Hypothalamus (tissue), 51 donors: ENCODE measurements at regions not wholly inside any gene's neighbourhood (a gene's known extent, or its start where the extent isn't known, plus 50 kb on each side); places are given as distances from the start of the nearest gene placed in this dataset.
"Not testable (repeated sequence)": the region's sequence is repeated elsewhere in the genome, so short reads cannot be mapped to it uniquely, and the experiment has no call there.

Experiments used
- DNase-seq, 51 donors: peaks; one replicate each; lab custom pipeline; 2025; lab: John Stamatoyannopoulos, UW

GRCh38 chr20:53778736-53779135 is 185.1 kb upstream of the ZNF217 start:
- no peak for DNase-seq

DNA sequence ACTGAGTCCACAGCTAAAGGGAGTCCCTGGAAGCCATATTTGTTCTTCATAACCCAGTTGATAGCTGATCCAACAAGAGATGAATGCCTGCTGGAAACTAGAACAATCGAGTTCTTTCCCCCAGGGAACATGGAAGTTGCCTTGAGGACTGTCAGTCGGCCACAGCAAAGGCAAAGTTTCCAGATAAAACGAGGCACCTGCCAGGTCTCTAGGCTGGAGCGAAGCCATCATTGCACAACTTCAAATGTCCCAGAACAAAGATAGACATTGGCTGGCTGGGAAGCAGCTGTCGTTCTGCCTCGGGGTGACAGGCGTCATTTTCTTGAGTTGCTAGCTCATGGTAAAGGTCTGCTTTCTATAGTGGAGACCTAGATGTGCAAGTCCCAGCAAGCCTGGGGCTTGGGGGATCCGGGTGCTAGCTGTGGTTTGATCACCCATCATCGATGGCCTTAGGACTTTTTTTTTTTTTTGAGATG is 184.4 kb upstream of the ZNF217 start:
- DNase-seq: no peak

DNA sequence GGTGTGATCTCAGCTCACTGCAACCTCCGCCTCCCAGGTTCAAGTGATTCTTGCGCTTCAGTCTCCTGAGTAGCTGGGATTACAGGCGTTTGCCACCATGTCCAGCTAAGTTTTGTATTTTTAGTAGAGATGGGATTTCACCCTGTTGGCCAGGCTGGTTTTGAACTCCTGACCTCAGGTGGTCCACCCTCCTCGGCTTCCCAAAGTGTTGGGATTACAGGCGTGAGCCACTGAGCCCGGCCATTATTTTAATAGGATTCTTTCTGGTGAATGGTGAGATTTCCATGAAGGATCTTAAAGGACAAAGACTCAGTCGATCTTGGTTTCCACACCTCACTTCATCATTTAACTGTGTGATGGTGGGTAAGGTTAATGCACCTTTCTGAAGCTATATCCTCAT is 183.8 kb upstream of the ZNF217 start:
- not testable (repeated sequence) for DNase-seq

GRCh38 chr20:53776858-53777257 is 183.2 kb upstream of the ZNF217 start:
- DNase-seq: no peak

DNA sequence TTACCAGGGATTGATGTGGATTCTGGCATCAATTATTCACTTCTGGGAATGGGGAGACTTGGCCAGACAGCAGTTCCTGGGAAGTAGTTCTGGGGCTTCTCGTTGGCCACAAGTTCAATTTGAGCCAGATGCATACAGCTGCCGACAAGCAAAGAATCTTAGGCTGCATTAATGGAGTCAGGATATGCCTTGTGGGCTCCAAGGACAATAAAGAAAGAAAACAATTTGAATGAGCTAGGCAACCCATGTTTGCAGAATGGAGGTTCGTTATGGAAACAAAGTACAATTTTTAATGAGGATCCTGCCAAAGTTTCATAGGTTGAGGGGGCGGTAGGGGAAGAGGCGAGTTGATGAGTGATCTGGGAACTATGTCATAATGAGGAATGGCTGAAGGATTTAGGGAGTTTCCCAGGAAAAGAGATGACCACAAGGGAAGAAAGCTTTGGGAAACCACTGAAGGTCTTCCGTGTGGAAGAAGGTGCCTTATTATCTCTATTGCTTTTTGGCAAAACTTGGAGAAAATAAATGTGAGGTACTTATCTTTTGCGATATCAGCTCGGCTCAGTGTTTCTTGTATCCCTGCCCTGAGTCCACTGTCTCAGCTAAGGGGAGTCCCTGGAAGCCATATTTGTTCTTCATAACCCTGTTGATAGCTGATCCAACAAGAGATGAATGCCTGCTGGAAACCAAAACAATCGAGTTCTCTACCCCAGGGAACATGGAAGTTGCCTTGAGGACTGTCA is 181.0 kb upstream of the ZNF217 start:
- DNase-seq: no peak

DNA sequence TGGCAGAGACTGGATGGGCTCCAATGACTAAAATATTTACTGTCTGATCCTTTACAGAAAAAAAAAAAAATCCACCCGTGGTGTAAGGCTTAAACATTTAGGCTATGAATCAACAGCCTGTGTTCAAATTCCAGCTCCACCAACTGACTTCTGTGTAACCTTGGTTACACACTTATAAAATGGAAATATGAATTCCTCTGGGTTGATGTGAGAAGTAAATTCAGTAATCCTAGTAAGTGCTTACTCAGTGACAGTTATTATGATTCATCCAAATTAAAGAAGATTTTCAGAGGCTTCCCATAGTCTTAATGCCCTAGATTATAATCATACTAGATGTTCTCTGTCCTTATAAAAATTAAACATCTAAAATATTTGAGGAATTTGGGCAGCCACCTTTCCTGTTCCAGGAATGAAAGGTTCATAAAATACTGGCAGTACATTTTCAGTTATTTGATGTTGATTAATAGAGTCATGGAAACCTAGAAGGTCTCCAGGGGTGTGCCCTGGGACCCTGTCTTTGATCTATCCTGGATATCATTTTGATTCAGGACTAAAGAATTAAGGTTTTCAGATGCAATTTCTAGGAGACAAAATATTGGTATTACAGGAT is 180.3 kb upstream of the ZNF217 start:
- no peak for DNase-seq

- DNase-seq: not testable (repeated sequence)
Observed at GRCh38 chr20:53773066-53773791, 179.6 kb upstream of the ZNF217 start.

DNA sequence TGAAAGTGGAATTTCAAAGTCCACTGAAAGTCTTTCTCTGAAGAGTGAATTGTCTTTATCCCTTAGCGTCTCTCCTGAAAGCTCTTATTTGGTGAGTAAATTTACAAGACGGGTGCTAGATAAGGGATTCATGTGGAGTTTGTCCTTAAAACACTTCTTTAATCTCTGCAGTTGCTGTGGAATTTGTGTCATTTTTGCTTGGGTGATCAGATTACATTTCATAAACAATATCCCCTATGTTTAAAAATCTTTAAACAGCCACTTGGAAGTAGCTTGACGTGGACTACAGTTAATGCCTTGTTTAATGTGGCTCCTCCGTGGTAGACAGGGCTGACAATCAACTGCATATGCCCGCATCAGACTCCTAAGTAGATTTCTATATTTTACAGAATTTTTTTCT is 175.4 kb upstream of the ZNF217 start:
- DNase-seq: no peak

DNA sequence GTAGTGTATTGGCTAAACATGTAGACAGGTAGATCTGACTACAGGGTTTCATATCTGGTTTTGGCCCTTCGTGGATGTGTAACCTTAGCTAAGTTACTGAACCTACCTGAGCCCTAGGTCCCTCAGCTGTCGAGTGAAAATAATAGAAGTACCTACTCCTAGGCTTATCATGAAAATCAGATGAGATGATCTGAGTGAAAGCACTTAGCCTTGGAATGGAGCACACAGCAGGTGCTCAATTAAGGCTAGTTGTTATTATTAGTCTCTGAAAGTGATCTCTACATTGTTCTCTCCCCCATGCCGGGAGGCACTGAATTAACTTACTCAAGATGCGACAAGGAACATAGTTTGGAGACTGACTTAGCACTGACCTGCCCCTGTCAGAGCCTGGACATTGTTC is 174.7 kb upstream of the ZNF217 start:
- DNase-seq: no peak

GRCh38 chr20:53767206-53767930 is 173.7 kb upstream of the ZNF217 start:
- no peak for DNase-seq

GRCh38 chr20:53764415-53764800 is 170.8 kb upstream of the ZNF217 start:
- DNase-seq: no peak

- peak in 1 of 51 donors; percentile 32 for DNase-seq
Observed at GRCh38 chr20:53763707-53764414, 170.2 kb upstream of the ZNF217 start.

DNA sequence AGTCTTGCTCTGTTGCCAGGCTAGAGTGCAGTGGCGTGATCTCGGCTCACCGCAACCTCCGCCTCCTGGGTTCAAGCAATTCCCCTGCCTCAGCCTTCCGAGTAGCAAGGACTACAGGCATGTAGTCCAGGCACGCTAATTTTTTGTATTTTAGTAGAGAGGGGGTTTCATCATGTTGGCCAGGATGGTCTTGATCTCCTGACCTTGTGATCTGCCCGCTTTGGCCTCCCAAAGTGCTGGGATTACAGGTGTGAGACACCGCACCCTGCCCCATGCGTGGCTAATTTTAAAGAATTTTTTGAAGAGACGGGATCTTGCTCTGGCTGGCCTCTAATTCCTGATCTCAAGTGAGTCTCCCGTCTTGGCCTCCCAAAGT is 168.8 kb upstream of the ZNF217 start:
- not testable (repeated sequence) for DNase-seq

GRCh38 chr20:53760025-53760441 is 166.4 kb upstream of the ZNF217 start:
- no peak for DNase-seq

DNA sequence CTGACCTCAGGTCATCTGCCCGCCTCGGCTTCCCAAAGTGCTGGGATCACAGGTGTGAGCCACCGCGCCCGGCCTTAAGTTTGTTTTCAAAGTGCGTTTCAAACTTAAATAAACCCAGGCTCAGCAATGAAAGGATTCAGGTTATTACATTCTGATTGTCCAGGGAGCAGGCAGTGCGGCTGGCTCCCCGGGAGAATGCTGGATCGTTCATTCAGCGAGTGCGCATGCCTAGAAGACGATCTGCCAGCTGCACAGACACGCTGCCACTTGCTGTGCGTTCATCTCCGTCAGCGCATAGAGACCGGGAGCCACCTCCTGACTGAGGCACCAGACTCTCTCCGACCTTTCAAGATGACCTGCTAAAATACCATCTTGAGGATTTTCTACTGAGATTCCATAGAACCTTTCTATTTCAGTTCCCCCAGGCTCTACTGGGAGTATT is 163.9 kb upstream of the ZNF217 start:
- DNase-seq: peak in 41 of 51 donors; percentile 3 to 74 (median 39)

DNA sequence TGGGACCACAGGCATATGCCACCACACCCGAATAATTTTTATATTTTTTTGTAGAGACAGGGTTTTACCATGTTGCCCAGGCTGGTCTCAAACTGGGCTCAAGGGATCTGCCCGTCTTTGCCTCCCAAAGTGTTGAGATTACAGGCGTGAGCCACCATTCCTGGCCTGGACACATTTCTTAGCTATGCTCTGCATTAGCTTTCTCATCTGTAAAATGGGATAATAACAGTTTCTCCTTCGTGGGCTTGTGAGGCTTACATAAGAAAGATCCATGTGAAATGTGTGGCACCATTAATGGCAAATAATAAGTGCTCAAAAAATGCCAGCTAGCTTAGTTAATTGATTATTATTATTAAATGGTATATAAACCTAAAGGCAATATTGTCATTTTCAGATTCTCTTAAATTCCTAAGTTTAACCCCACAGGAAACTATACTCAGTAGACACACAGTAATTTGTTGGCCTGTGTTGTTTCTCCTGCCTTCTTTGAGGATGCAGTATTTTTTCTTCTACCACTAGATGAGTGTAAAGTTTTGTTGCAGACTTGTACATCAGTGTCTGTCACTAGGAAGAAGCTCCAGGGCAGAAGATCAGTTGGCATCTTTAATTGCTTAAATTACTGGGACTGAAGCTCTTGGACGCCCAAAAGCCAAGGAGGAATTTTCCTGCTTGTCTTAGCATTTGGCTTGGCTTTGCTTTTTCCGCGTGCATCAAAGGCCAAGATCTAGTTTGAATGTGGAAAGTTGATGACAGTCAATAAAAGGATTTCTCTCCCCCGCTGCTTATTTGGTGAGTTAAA is 162.3 kb upstream of the ZNF217 start:
- DNase-seq: no peak

GRCh38 chr20:53753880-53754459 is 160.3 kb upstream of the ZNF217 start:
- no peak for DNase-seq

GRCh38 chr20:53752971-53753879 is 159.6 kb upstream of the ZNF217 start:
- peak in 1 of 51 donors; percentile 20 for DNase-seq
